Pancreas (tissue), 10 donors: ENCODE measurements at regions not wholly inside any gene's neighbourhood (a gene's known extent, or its start where the extent isn't known, plus 50 kb on each side); places are given as distances from the start of the nearest gene placed in this dataset.
"Not testable (repeated sequence)": the region's sequence is repeated elsewhere in the genome, so short reads cannot be mapped to it uniquely, and the experiment has no call there.

Experiments
- ATAC-seq, 4 donors: fragments of 200-7000 bp; cut with Tn5 transposase; one replicate each; pipeline versions ENCODE4 v1.8.0 to v1.9.1; 2020; ENCODE audit warnings: mild to moderate bottlenecking in 4 of 4, moderate library complexity in 4 of 4
- DNase-seq, 6 donors: peaks; one replicate each; pipeline ENCODE4 v3.0.0-alpha.2; 2020
- FAIRE-seq: peaks from 2 replicates; lab custom pipeline; 2012; peaks lifted over from hg19 to GRCh38; lab: Jason Lieb, UNC
- H3K27ac ChIP-seq, 4 donors: fragments of 200-600 bp; sonication (generic); 1 replicate in 3 of 4; 2 replicates in 1 of 4; pipeline versions ENCODE4 v1.5.0 to v1.8.0; 2020
- H3K27me3 ChIP-seq, 4 donors: fragments of 200-600 bp; one replicate each; pipeline ENCODE4 v1.8.0; 2021
- H3K36me3 ChIP-seq, 3 donors: fragments of 200-600 bp; sonication (generic) in 1 of 3; one replicate each; pipeline versions ENCODE4 v1.5.0 to v1.8.0; 2020 to 2021
- H3K4me1 ChIP-seq, 3 donors: fragments of 200-600 bp; one replicate each; pipeline ENCODE4 v1.8.0; 2021
- H3K4me3 ChIP-seq, 4 donors: fragments of 200-600 bp; sonication (generic) in 2 of 4; one replicate each; pipeline versions ENCODE4 v1.5.0 to v1.8.0; 2020 to 2021
- H3K9me3 ChIP-seq, 4 donors: fragments of 200-600 bp; one replicate each; pipeline ENCODE4 v1.8.0; 2021
- CTCF ChIP-seq, 4 donors: fragments of 200-600 bp; sonication (generic) in 3 of 4; IDR thresholded peaks; one replicate each; pipeline versions ENCODE4 v1.5.0 to v1.8.0; 2021; ENCODE audit warnings: antibody characterized with exemption in 4 of 4
- WGBS, 2 donors: extraction: QIAGEN DNeasy Blood & Tissue Kit; methylation state at CpG; one replicate each; pipeline ENCODE4 v1.1.7; 2013; 5-methylcytosine and 5-hydroxymethylcytosine counted together
- intact Hi-C, 3 donors: fragments of 100-400 bp; cut with DNase I; formaldehyde crosslinking; loops; one replicate each; pipeline versions ENCODE4 v1.11.1 to v1.14.2; 2022
- donor health status: healthy with polysubstance abuse.
- donor health status: DM: no; HTN: no; CAD: no; lungs with moderate emphysema.
- donor health status: DM: no; HTN: no; CAD: no.
- donor health status: control.
- donor health status: control.
- donor health status: Bipolar disorder and iron deficiency.
- donor health status: DM: yes; HTN: yes; CAD: no.
- donor health status: DM: no; HTN: no; CAD: no.
- donor health status: DM: no; HTN: no; CAD: no.
- donor health status: DM: yes; HTN: yes; CAD: no.

- WGBS, 2 donors = 80 to 83% methylated on average over 2 of the region's 2 CpGs
Measured at GRCh38 chr1:181239086-181239485, 150.6 kb downstream of the IER5 start.

GRCh38 chr1:181246320-181246719 is 157.8 kb downstream of the IER5 start:
- ATAC-seq, FAIRE-seq, H3K4me3 ChIP-seq, intact Hi-C loops, H3K36me3 ChIP-seq, H3K9me3 ChIP-seq, DNase-seq, H3K27me3 ChIP-seq, H3K27ac ChIP-seq: not testable (repeated sequence)
- 80 to 90% methylated on average over 8 of the region's 8 CpGs for WGBS, 2 donors
- peaks cover 7 to 13% (median 7%) of the 10 kb centered on the region in 3 donors for H3K4me1 ChIP-seq

More at GRCh38 chr1:181239086-181239485, 150.6 kb downstream of the IER5 start:
- intact Hi-C loops = no loop called here
- ATAC-seq = no peak
- H3K36me3 ChIP-seq = no peaks in the 10 kb centered on the region
- H3K27me3 ChIP-seq = no peaks in the 10 kb centered on the region
- no peak for FAIRE-seq
- no peak overlapping the region for H3K27ac ChIP-seq
- no peak for TF ChIP-seq CTCF (IDR thresholded peaks at IDR 0.05)
- DNase-seq = no peak
- H3K9me3 ChIP-seq = no peaks in the 10 kb centered on the region
- H3K4me3 ChIP-seq = no peak overlapping the region
- no peaks in the 10 kb centered on the region for H3K4me1 ChIP-seq

GRCh38 chr1:181248361-181248760 is 159.9 kb downstream of the IER5 start:
- ATAC-seq, intact Hi-C loops, H3K36me3 ChIP-seq, FAIRE-seq, H3K9me3 ChIP-seq, H3K27ac ChIP-seq, H3K4me3 ChIP-seq, H3K27me3 ChIP-seq, DNase-seq: not testable (repeated sequence)
- H3K4me1 ChIP-seq = peaks cover 7 to 15% (median 7%) of the 10 kb centered on the region in 3 donors
- WGBS, 2 donors = 73 to 81% methylated on average over 2 of the region's 2 CpGs

GRCh38 chr1:181249186-181249585 is 160.7 kb downstream of the IER5 start:
- intact Hi-C loops = no loop called here
- no peak for TF ChIP-seq CTCF (IDR thresholded peaks at IDR 0.05)

GRCh38 chr1:181250038-181250437 is 161.5 kb downstream of the IER5 start:
- intact Hi-C loops = no loop called here
- no peak for TF ChIP-seq CTCF (IDR thresholded peaks at IDR 0.05)
- Histone ChIP-seq H3K27ac (peak overlapping the region in 2 of 4 donors; percentile 13 to 26), H3K36me3 (no peaks in the 10 kb centered on the region), H3K27me3 (no peaks in the 10 kb centered on the region), H3K4me1 (peaks cover 7 to 15% (median 7%) of the 10 kb centered on the region in 3 donors), H3K4me3 (no peak overlapping the region), H3K9me3 (no peaks in the 10 kb centered on the region)
- ATAC-seq = peak in 1 of 4 donors; percentile 55
- no peak for FAIRE-seq
- DNase-seq = no peak
- 54 to 56% methylated on average over 2 of the region's 2 CpGs for WGBS, 2 donors

More at GRCh38 chr1:181249186-181249585, 160.7 kb downstream of the IER5 start:
- WGBS, 2 donors = 85 to 86% methylated on average over 3 of the region's 3 CpGs
- no peaks in the 10 kb centered on the region for H3K27me3 ChIP-seq
- ATAC-seq = no peak
- H3K27ac ChIP-seq = no peak overlapping the region
- no peak overlapping the region for H3K4me3 ChIP-seq
- H3K9me3 ChIP-seq = no peaks in the 10 kb centered on the region
- FAIRE-seq = no peak
- peaks cover 7 to 15% (median 7%) of the 10 kb centered on the region in 3 donors for H3K4me1 ChIP-seq
- no peak for DNase-seq
- H3K36me3 ChIP-seq = no peaks in the 10 kb centered on the region

- DNase-seq (peak in 3 of 6 donors; percentile 32 to 70 (median 63)), ATAC-seq (peak; percentile 22 to 69 (median 33)), FAIRE-seq (no peak)
- Histone ChIP-seq H3K4me3 (no peak overlapping the region), H3K36me3 (no peaks in the 10 kb centered on the region), H3K9me3 (no peaks in the 10 kb centered on the region), H3K27me3 (no peaks in the 10 kb centered on the region), H3K27ac (peak overlapping the region in 2 of 4 donors; percentile 22 to 26), H3K4me1 (peaks cover 7 to 15% (median 7%) of the 10 kb centered on the region in 3 donors)
- intact Hi-C loops = no loop called here
- no peak for TF ChIP-seq CTCF (IDR thresholded peaks at IDR 0.05)
- 19 to 24% methylated on average over 5 of the region's 5 CpGs for WGBS, 2 donors
Measured at GRCh38 chr1:181251001-181251712, 162.7 kb downstream of the IER5 start.
